GM19351 (cell line): ENCODE measurements at regions not wholly inside any gene's neighbourhood (a gene's known extent, or its start where the extent isn't known, plus 50 kb on each side); places are given as distances from the start of the nearest gene placed in this dataset.
A peak's percentile ranks its signal among the peaks of the same experiment; 100 is the strongest.

Experiments used
- ATAC-seq: cut with Tn5 transposase; IDR thresholded peaks from one replicate; pipeline ENCODE4 v1.9.1; 2021; ENCODE audit warnings: mild to moderate bottlenecking, moderate library complexity; ENCODE audit not compliant: unreplicated experiment

DNA sequence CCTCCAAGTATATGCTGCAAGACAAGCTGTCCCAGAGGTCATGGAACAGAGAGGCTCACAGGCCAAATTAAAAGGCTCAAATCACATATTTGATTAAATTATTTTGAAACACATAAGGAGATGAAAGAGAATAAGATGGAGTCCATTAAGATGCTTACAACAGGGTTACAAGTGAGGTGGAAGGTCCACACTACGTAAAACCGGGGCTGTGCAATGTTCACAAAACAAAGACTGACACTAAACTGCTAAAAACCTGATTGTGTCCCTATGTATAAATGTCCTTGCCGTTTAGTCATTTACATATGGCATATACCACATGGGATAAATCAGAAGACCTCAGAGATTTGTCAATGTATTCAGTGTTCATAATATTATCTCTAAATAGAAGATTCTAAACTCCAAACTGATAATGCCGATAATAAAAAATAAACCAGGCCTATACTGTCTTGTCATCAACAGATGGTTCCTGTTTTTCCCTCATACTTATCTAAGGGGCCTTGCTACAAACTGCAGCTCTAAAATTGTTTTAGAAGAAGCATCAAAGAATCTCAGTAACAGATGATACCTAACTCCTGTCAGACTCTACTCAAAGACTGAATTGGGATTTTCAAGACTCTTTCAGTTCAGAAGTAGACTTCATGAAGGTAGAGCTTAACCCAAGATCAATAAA lies 51.8 kb upstream of the RIPOR2 start:
- no peak for ATAC-seq

DNA sequence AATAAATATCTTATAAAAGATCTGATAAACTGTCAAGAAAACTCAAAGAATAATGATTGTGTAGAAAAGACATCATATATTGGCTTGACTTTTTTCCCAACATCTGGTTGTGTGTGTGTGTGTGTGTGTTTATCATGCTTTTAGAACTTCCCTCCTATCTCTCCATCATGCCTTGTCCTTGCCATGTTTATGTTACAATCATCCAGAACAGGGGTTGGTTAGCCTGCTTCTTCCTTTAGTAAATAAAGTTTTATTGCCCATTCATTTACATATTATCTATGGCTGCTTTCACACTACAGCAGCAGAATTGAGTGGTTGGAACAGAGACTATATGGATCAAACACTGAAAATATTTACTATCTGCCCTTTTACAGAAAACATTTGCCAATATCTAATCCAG lies 52.8 kb upstream of the RIPOR2 start:
- no peak for ATAC-seq

DNA sequence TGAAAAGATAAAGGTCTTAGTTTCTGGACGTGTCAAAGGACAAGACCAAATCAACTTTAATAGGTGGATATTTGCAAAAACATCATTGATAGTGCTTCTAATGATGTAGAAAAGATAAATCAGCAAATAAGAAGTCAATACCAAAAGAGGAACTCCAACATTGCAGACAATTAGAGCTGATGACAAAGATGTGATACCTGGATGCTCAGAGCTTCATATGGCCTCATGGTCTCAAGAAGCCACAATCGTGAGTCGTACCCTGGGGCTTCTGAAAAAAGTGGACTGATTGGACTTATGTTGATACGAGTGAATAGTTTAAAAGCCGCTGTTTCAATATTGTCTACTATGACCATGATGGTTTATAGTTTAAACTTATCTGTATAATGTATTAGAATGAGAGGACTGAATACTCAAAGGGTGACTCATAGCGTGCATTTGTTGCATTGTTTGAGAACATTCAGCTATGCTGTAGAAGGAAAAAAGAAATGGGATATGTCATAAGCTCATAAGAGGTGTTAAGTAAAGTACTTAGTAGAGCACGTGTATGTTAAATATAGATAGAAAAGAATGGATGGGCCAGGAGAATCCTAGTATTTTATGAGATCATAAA lies 54.6 kb upstream of the RIPOR2 start:
- ATAC-seq = no peak

DNA sequence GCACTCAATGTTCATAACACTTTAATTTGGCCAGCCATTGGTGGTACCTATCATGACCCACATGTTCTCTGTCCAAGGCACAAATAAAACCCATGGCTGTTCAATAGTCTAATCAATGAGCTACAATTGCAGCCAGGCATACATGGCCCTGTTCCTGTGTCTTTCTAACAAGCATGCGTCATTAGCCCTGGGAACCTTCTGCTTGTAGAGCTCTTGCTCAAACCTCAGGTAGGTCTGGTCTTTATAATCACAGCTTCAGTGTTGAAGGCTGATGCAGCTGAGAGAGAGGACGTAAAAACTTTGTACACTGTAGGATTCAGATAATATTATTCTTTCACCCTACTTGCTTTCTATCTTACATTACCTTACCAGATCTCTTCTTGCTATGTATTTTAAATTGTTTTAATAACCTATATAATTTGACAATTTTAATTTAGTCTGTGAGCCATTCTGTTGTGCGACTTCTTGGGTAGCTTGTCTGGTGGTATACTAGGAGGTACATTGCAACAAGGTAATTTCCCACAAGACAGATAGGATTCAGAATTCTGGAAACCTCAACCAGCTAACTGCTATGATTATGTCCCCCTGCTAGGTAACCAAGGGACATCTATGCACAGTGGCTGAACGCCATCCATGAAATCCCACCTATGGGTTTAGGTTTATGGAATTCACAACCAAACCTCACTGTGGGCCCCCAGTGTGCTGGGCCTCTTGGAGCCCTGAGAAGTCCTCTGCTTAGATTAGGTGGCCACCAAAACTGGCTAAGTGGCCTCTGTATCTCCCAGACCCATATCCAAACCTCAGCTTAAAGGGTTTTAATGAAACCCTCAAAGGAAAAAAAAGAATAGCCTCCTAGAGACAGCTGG lies 55.4 kb upstream of the RIPOR2 start:
- ATAC-seq = no peak

DNA sequence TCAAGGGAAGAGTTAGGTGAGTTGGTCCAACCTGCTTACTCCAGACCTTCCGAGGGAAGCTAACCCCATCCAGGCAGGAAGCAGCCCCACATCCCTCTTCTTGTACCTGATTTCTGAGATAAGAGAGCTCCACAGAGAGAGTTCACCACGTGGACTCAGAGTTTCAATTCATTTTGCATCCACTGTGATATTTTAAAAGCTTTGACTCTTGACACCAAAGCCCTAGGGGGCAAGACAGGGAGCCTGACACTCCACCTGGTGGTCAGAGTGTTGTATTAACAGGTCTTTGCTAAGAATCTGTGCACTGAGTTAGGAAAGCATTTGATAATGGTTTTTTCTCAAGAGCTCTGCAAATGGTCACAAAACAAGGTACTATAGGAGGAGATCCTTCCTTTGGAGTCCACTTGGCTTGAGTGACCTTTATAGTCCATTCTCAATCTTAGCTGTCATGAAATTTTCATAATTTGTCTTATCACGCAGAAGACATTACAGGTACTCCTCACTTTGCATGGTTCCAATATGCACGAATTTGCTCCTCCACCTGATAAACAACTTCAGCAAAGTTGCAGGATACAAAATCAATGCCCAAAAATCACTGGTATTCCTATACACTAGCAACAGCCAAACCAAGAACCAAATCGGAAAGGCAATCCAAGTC lies 56.2 kb upstream of the RIPOR2 start:
- ATAC-seq = peak; percentile 96

DNA sequence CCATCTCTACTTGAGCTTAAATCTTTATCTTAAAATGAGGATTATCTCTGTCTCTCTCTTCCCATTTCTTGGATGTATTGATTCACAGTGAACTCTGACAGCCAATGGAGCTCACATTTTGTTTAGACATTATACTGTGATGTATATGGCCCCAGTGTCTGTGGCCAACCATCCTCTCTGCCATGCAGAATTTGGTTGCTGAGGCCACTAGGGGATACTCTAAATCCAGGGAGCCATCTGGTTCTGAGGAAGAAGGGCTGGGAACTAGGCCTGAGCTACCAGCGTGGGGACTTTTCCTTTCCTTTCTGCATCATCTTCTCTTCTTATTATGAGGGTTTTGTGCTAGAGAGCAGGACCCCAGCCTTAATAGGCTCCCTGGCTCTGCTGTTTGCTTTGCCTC lies 59.1 kb upstream of the RIPOR2 start:
- ATAC-seq = no peak

DNA sequence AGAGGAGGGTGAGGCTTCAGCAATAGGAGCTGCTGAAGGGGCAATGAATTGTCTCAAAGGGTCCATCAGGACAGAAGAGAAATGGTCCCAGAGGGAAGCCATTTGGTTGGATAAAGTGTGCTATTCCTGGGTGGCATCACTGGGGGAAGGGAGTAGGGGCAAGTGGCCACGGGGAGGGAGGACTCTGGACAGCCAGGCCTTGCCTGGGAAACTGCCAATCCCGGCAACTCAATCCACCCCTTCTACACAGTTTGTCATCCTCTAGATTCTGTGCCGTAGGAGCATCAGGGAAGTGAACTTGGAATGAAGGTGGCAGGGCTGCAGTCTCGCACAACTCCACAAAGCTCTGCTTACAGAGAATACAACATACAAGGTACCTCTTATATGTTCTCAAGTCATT lies 59.5 kb upstream of the RIPOR2 start:
- ATAC-seq = no peak

DNA sequence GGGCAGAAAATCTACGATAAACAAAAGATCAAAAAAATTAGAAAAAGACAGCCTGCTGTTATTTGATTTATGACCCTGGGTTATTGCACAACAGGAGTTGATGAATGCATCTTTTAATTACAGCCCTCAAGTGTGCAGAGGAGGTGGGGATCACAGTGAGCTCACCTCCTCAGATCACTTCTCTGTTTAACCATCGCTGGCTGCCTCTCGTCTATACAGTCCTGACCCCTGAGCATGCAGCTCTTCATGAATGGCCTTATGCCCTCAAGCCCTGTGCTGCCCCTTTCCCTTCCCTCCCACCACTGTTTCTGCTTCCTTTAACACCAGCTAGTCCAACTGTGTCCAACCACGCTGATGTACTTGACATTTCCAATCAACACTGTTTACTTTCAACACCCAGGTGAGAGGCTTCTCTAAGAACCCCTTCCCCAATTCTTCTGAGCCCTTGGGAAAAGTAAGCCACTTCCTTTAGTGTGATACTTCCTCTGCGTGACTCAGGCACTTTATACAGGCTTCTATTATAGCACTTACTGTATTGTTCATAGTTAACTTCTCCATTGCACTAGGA lies 60.6 kb upstream of the RIPOR2 start:
- no peak for ATAC-seq

DNA sequence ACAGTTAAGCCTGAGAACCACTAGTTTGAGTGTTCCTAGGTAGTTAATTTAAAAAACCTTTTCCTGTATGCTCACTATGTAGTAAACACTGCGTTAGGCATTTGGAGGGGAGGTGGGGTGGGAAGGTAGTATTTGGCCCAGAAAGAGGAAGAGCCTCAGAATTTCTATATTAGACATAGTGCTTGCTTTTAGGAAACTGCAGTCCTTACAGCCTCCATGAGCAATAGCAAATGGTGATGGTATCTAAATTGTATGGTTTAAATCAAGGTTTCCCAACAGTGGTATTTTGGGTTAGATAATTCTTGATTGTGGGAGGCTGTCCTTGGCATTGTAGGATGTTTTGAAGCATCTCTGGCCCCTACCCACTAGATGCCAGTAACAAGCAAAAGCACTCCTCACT lies 61.5 kb upstream of the RIPOR2 start:
- no peak for ATAC-seq

DNA sequence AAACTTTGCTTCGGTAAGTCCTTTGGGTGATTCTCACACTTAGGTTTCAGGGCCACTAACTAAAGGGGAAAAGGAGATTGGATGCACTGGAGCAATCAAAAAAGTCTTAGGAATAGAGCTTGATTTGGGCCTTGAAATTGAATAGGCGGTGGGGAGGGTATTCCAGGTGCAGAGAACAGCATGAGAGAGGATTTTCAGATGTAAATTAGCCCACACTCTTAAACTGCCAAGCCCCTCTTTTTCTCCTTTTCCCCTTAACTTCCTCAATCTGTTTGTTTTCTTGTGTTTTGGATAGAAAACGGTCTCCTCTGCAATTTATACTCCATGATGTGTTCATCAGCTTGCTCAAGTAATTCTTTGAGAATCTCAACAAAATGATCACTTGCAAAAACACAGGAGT lies 62.1 kb upstream of the RIPOR2 start:
- no peak for ATAC-seq

DNA sequence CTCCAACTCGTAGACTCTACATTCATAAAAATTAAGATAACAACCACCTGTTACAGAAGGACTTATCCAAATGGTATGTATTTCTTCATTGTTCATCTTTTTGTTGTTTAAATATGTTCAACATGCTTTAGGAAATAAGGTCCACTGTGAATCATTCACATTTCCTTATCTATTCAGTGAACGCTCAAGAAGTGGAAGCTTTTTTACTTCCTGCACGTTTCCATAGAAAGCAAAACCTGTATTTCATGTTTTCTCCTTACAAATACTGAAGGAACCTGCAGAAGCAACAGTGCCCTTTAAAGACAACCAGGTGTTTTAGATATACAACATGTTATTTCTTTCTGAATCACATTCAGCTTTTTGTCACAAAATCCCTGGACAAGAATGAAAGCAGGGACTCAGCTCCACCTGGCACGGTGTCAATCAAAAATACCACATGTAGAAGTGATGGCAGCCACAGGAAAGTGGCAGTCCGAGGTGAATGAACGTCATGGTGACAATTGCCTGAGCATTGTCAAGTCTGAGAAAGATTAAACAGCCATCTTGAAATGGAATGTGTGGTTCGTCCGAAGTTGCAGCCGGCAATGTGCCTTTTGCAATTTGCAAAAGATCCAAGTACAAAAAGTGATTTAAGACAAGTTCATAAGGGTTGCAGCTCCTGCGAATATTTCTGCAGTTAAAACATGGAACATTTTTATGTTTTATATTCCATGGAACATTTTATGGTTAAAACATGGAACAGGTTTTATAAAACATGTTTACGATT lies 66.7 kb upstream of the RIPOR2 start:
- ATAC-seq = no peak

DNA sequence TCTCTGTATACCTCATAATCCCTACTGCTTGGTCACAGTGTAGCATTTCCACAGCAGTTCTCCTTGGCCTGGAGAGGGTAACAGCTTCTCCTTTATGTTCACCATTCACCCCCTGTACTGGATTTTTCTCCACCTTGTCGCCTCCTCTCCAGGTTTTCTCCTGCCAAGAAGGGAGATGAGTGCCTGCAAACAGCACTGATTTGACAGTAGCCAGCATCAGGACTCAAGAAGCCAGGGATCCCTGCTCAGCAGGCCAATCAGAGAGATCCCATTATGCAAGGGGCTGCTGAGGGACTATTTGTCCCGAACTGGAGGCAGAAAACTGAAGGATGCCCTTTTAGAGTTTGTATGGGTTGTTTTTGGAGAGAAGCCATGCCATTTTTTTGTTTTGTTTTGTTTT lies 68.6 kb upstream of the RIPOR2 start:
- no peak for ATAC-seq

DNA sequence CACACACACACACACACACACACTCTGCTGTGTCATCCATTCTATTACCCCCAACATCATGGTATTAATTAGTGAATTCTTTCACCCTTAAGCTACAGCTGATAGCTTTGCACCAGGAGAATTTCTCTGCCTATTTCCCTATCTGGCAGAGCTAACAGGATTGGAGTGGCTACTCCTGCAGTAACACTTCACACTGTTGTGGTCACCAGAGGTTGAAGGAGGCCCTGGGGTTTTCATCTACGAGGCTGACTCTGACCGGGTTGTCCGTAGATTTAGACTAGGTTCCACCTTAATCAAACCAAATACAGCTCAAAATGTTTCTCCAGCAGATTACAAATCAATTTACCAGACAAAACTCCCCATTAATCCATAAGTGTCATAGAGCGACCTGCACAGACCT lies 69.2 kb upstream of the RIPOR2 start:
- ATAC-seq = no peak

DNA sequence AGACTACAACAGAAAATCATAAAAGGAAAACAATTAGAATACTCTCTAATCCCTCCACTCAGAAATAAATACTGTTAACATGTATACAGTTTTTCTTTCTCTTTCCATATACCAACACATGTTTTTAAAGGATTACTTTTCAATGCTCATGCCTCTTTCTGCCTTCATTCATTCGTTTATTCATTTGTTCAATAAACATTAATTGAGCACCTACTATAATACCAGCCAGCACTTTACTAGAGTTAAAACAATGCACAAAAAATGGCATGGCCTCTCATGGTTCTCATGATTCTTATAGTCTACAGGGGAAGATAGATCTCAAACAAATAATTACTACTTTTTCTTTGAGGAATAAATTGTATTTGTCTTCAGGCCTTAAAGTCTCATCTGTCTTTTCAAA lies 70.3 kb upstream of the RIPOR2 start:
- ATAC-seq = no peak

DNA sequence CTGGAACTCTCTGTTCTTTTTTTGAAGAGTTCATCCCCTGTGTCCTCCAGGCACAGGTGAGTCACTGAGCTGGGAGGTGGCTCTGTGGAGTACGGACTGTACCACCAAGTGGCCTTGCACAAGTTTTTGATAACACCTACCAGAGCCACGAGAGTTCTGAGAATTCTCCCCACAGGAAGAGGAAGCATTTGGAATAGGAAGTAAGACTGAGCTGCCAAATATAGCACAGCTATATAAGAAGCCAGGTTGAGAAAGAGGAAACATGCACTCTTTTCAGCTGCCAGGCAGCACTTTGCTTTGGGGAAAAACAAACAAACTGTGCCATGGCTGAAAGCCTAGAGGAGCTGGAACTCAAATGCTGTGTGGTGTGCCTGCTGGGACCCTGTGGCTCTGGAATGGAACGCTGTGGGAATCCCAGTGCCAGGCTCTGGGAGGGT lies 70.8 kb upstream of the RIPOR2 start:
- ATAC-seq = no peak

DNA sequence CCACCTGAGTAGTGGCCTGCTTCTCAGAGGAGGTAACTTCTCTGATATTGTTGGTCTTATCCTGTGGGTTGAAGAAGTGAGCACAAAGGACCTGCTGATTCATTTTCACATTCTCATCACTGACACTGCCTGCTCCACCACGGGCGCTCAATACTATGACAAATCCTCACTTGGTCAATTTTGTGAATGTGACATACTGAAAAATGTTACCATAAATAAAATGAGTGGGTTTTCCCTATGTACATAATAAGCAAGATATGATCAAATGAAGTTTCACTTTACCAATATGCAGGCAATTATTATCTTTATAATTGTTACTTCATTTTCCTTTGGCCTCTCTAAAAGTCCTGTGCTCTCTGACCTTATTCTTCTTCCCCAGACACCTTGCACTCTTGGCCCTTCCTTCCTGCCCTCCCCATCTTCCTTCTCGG lies 71.5 kb upstream of the RIPOR2 start:
- peak; percentile 94 for ATAC-seq

DNA sequence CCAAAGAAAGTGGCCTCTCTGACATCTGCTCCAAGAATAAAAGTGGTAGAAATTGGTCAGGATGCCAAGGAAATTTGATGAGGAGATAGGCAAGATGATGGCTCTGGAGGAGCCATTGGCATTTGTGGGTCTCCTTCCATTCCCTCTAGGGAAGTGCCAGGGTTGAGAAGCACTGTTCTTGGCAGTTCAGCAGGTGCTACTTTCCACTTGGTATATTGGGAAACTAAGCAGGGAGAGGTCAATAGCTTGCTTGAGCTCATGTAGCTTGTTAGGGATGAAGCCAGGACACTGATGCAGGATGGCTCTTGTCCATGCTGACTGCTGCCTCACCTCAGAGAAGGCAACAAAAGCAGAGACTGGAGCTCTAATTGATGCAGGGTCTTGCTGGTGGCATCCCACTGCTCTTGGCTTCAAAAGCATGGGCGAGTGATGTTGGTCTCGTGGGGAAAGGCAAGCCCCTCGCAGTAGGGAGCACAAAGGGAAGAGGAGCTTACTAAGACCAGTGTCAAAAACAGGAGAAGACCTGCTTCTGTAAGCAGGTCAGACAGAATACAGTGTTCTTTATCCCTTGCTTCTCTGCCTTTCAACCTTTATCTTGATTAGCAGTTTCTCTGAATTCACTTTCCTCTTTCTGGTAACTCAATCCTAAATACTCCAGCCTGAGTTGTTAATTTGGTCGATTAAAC lies 73.1 kb upstream of the RIPOR2 start:
- ATAC-seq = no peak

DNA sequence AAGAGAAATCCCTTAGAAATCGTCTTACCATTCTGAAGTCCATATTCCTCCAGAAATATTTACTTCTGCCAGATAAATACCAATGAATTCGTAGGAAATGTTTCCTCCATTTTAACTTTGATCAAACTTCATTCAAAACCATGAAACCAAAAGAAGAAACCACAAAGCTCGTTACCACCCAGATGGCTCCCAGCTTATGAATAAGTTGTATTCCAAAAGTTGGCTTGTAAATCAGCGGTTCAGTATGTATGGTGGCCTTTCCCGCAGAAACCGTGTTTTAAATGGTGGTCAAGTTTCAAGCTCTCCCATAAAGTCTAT lies 73.6 kb upstream of the RIPOR2 start:
- ATAC-seq = no peak

DNA sequence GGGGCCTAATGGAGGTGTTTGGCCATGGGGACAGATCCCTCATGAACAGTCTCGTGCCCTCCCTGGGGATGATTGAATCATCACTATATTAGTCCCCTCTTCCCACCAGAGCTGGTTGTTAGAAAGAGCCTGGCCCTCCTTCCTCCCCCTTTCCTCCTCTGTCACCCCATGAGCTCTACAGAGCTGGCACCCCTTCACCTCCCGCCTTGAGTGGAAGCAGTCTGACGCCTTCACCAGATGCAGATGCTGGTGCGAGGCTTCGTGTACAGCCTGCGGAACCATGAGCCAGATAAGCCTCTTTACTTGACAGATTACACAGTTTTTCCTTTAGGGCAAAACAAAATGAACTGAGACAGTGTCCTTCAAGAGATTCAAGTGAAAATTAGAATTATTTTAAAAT lies 74.4 kb upstream of the RIPOR2 start:
- ATAC-seq = no peak
